H1 (cell line): ENCODE measurements at regions not wholly inside any gene's neighbourhood (a gene's known extent, or its start where the extent isn't known, plus 50 kb on each side); places are given as distances from the start of the nearest gene placed in this dataset.

Experiments
- BRCA1 ChIP-seq: IDR thresholded peaks from 2 replicates; pipeline ENCODE4 v1.6.1; 2012; ENCODE audit warnings: low read depth, low read length, improper control_type of control experiment
- HDAC2 ChIP-seq, 2 experiments: fragments of 300-600 bp in 1 of 2; sonication (generic) in 1 of 2; IDR thresholded peaks; 2 replicates each; pipeline ENCODE4 v1.6.1; 2011 to 2012; ENCODE audit warnings: low read depth in 2 of 2, low read length in 2 of 2, mild to moderate bottlenecking in 2 of 2, moderate library complexity in 2 of 2, borderline replicate concordance in 1 of 2, inconsistent platforms in 1 of 2
- SIN3A ChIP-seq, 2 experiments: IDR thresholded peaks in 1 of 2; conservative IDR thresholded peaks in 1 of 2; 2 replicates each; pipeline ENCODE4 v1.6.1; 2011 to 2012; ENCODE audit warnings: low read length in 2 of 2, improper control_type of control experiment in 1 of 2, low read depth in 1 of 2, mild to moderate bottlenecking in 1 of 2
- TF ChIP-seq, protein P1 (sequence below): fragments of 300-600 bp; sonication (generic); IDR thresholded peaks from 2 replicates; pipeline ENCODE4 v1.7.1; 2012; ENCODE audit warnings: low read length, moderate library complexity, mild to moderate bottlenecking, inconsistent platforms; ENCODE audit not compliant: insufficient replicate concordance
- TF ChIP-seq, protein P2 (sequence below): IDR thresholded peaks from 2 replicates; pipeline ENCODE4 v1.6.1; 2011; ENCODE audit warnings: low read depth, mild to moderate bottlenecking, low read length; ENCODE audit not compliant: insufficient read depth

DNA sequence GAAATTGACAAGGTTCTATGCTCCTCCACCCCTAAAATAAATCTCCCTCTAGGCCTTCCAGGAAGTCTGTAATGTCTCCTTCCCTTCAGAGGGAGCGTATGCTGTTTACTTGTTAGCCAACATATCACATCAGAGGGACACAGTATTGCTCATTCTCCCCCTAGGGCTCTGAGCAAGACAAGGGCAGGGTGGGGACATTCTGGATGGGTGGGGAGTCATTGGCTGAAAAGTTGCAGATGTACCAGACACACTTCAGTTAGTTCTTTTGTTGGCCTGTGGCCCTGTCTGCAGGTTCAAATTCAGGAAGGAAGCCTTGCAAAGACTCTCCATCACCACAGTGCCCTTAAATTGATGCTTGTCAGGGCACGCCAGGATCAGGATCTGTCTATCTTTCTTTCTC lies 106.3 kb upstream of the TEX13D start (continued):
- TF ChIP-seq, protein P1, sequence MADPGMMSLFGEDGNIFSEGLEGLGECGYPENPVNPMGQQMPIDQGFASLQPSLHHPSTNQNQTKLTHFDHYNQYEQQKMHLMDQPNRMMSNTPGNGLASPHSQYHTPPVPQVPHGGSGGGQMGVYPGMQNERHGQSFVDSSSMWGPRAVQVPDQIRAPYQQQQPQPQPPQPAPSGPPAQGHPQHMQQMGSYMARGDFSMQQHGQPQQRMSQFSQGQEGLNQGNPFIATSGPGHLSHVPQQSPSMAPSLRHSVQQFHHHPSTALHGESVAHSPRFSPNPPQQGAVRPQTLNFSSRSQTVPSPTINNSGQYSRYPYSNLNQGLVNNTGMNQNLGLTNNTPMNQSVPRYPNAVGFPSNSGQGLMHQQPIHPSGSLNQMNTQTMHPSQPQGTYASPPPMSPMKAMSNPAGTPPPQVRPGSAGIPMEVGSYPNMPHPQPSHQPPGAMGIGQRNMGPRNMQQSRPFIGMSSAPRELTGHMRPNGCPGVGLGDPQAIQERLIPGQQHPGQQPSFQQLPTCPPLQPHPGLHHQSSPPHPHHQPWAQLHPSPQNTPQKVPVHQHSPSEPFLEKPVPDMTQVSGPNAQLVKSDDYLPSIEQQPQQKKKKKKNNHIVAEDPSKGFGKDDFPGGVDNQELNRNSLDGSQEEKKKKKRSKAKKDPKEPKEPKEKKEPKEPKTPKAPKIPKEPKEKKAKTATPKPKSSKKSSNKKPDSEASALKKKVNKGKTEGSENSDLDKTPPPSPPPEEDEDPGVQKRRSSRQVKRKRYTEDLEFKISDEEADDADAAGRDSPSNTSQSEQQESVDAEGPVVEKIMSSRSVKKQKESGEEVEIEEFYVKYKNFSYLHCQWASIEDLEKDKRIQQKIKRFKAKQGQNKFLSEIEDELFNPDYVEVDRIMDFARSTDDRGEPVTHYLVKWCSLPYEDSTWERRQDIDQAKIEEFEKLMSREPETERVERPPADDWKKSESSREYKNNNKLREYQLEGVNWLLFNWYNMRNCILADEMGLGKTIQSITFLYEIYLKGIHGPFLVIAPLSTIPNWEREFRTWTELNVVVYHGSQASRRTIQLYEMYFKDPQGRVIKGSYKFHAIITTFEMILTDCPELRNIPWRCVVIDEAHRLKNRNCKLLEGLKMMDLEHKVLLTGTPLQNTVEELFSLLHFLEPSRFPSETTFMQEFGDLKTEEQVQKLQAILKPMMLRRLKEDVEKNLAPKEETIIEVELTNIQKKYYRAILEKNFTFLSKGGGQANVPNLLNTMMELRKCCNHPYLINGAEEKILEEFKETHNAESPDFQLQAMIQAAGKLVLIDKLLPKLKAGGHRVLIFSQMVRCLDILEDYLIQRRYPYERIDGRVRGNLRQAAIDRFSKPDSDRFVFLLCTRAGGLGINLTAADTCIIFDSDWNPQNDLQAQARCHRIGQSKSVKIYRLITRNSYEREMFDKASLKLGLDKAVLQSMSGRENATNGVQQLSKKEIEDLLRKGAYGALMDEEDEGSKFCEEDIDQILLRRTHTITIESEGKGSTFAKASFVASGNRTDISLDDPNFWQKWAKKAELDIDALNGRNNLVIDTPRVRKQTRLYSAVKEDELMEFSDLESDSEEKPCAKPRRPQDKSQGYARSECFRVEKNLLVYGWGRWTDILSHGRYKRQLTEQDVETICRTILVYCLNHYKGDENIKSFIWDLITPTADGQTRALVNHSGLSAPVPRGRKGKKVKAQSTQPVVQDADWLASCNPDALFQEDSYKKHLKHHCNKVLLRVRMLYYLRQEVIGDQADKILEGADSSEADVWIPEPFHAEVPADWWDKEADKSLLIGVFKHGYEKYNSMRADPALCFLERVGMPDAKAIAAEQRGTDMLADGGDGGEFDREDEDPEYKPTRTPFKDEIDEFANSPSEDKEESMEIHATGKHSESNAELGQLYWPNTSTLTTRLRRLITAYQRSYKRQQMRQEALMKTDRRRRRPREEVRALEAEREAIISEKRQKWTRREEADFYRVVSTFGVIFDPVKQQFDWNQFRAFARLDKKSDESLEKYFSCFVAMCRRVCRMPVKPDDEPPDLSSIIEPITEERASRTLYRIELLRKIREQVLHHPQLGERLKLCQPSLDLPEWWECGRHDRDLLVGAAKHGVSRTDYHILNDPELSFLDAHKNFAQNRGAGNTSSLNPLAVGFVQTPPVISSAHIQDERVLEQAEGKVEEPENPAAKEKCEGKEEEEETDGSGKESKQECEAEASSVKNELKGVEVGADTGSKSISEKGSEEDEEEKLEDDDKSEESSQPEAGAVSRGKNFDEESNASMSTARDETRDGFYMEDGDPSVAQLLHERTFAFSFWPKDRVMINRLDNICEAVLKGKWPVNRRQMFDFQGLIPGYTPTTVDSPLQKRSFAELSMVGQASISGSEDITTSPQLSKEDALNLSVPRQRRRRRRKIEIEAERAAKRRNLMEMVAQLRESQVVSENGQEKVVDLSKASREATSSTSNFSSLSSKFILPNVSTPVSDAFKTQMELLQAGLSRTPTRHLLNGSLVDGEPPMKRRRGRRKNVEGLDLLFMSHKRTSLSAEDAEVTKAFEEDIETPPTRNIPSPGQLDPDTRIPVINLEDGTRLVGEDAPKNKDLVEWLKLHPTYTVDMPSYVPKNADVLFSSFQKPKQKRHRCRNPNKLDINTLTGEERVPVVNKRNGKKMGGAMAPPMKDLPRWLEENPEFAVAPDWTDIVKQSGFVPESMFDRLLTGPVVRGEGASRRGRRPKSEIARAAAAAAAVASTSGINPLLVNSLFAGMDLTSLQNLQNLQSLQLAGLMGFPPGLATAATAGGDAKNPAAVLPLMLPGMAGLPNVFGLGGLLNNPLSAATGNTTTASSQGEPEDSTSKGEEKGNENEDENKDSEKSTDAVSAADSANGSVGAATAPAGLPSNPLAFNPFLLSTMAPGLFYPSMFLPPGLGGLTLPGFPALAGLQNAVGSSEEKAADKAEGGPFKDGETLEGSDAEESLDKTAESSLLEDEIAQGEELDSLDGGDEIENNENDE, result no peak
- TF ChIP-seq, protein P2, sequence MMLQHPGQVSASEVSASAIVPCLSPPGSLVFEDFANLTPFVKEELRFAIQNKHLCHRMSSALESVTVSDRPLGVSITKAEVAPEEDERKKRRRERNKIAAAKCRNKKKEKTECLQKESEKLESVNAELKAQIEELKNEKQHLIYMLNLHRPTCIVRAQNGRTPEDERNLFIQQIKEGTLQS, result no peak
- TF ChIP-seq SIN3A (conservative IDR thresholded peaks at IDR 0.05 in 1 of 2, IDR thresholded peaks at IDR 0.05 in 1 of 2; ENCODE audit: low read depth in 1 of 2, low read length in 2 of 2), result no peak
- no peak for TF ChIP-seq HDAC2 (IDR thresholded peaks at IDR 0.05; ENCODE audit: borderline replicate concordance in 1 of 2, low read depth in 2 of 2, low read length in 2 of 2)
- TF ChIP-seq BRCA1, result no peak
- TF ChIP-seq, all 59 proteins: peak for 0
